ENCODE measurements at regions not wholly inside any gene's neighbourhood (a gene's known extent, or its start where the extent isn't known, plus 50 kb on each side); places are given as distances from the start of the nearest gene placed in this dataset.
A peak's percentile ranks its signal among the peaks of the same experiment; 100 is the strongest.
"Not testable (repeated sequence)": the region's sequence is repeated elsewhere in the genome, so short reads cannot be mapped to it uniquely, and the experiment has no call there.

GRCh38 chr12:13552830-13553229 lies 356.3 kb downstream of the EMP1 start:
- no peak for DNase-seq

GRCh38 chr12:13547283-13547682 lies 350.8 kb downstream of the EMP1 start:
- no peak for DNase-seq

GRCh38 chr12:13546231-13546630 lies 349.7 kb downstream of the EMP1 start:
- DNase-seq: no peak

GRCh38 chr12:13539051-13539450 lies 342.5 kb downstream of the EMP1 start:
- peak; percentile 95 for DNase-seq

GRCh38 chr12:13538136-13538535 lies 341.6 kb downstream of the EMP1 start:
- no peak for DNase-seq

- DNase-seq: no peak
Observed at GRCh38 chr12:13537623-13538022, 341.1 kb downstream of the EMP1 start.

GRCh38 chr12:13536219-13536910 lies 339.8 kb downstream of the EMP1 start:
- no peak for DNase-seq

GRCh38 chr12:13534645-13535398 lies 338.3 kb downstream of the EMP1 start:
- DNase-seq: peak; percentile 91

- no peak for DNase-seq
Observed at GRCh38 chr12:13534242-13534641, 337.7 kb downstream of the EMP1 start.

- DNase-seq: peak; percentile 94
Observed at GRCh38 chr12:13530966-13531365, 334.4 kb downstream of the EMP1 start.

- not testable (repeated sequence) for DNase-seq
Observed at GRCh38 chr12:13526185-13526921, 329.8 kb downstream of the EMP1 start.

- DNase-seq: no peak
Observed at GRCh38 chr12:13523536-13524307, 327.2 kb downstream of the EMP1 start.

- not testable (repeated sequence) for DNase-seq
Observed at GRCh38 chr12:13518034-13518433, 321.5 kb downstream of the EMP1 start.

GRCh38 chr12:13509740-13510139 lies 313.2 kb downstream of the EMP1 start:
- DNase-seq: no peak

GRCh38 chr12:13505636-13506035 lies 309.1 kb downstream of the EMP1 start:
- DNase-seq: no peak

- no peak for DNase-seq
Observed at GRCh38 chr12:13505224-13505623, 308.7 kb downstream of the EMP1 start.

GRCh38 chr12:13504736-13505135 lies 308.2 kb downstream of the EMP1 start:
- DNase-seq: no peak

GRCh38 chr12:13504074-13504473 lies 307.5 kb downstream of the EMP1 start:
- DNase-seq: no peak

GRCh38 chr12:13503094-13503835 lies 306.7 kb downstream of the EMP1 start:
- no peak for DNase-seq

GRCh38 chr12:13499008-13499407 lies 302.5 kb downstream of the EMP1 start:
- DNase-seq: no peak

GRCh38 chr12:13496111-13496510 lies 299.6 kb downstream of the EMP1 start:
- peak; percentile 68 for DNase-seq

GRCh38 chr12:13489246-13489645 lies 292.7 kb downstream of the EMP1 start:
- DNase-seq: no peak
